ENCODE measurements at regions not wholly inside any gene's neighbourhood (a gene's known extent, or its start where the extent isn't known, plus 50 kb on each side); places are given as distances from the start of the nearest gene placed in this dataset.
"Not testable (repeated sequence)": the region's sequence is repeated elsewhere in the genome, so short reads cannot be mapped to it uniquely, and the experiment has no call there.

DNA sequence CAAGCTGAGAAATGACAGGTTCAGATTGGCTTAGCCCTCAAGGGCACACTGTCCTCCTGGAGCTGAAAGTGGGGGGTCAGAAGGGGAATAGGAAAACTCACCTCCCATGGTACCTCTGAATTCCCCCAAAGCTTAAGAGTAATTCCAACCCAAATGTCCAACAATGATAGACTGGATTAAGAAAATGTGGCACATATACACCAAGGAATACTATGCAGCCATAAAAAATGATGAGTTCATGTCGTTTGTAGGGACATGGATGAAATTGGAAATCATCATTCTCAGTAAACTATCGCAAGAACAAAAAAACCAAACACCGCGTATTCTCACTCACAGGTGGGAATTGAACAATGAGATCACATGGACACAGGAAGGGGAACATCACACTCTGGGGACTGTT lies 173.6 kb upstream of the PDE10A start:
- TF ChIP-seq CTCF, POLR2A (IDR thresholded peaks at IDR 0.05): not testable (repeated sequence)

All from uterus (tissue), 2 donors.